ENCODE measurements at regions not wholly inside any gene's neighbourhood (a gene's known extent, or its start where the extent isn't known, plus 50 kb on each side); places are given as distances from the start of the nearest gene placed in this dataset.

DNA sequence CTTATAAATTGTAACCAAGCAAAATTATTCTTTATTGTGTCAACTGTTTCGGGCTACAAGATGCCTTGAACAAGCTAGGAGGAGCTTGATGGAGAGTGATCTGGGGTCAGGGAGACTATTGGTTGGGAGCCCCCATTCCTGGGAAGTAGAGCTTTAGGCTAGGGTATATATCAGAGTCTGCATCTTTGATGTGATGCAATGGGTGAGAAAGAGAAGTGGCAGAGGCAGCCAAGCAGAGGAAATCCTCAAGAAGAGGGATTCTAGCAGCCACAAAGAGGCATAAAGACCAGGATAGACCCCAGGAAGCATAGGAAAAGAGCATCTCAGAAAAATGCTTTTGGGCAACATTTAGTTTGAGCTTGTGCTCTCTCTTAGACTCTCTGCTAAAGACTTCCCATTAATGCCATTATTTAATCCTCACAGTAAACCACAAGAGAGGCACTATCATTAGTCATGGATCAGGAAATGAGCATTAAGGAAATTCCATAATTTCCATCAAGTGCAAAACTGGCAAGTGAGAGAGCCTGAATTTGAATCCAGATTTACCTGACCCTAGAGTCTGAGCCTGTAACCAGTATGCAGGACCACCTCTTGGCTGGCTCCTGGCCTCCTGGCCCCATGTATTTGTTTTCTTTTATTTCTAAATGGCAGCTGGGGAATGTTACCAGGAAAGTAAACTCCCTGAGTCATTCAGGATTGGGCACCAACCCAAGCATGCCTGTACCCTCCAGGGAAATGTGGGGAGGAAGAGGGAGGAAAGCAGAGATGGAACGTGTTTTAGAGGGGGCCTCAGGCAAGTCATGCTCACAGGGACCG lies 118.7 kb downstream of the RPL22L1 start:
- TF ChIP-seq, protein P1, sequence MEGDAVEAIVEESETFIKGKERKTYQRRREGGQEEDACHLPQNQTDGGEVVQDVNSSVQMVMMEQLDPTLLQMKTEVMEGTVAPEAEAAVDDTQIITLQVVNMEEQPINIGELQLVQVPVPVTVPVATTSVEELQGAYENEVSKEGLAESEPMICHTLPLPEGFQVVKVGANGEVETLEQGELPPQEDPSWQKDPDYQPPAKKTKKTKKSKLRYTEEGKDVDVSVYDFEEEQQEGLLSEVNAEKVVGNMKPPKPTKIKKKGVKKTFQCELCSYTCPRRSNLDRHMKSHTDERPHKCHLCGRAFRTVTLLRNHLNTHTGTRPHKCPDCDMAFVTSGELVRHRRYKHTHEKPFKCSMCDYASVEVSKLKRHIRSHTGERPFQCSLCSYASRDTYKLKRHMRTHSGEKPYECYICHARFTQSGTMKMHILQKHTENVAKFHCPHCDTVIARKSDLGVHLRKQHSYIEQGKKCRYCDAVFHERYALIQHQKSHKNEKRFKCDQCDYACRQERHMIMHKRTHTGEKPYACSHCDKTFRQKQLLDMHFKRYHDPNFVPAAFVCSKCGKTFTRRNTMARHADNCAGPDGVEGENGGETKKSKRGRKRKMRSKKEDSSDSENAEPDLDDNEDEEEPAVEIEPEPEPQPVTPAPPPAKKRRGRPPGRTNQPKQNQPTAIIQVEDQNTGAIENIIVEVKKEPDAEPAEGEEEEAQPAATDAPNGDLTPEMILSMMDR (IDR thresholded peaks at IDR 0.05) = no peak
- TF ChIP-seq POLR2AphosphoS5 (IDR thresholded peaks at IDR 0.05; ENCODE audit: low read depth, low read length) (peak; percentile 76; the same call in 1 of the 2 replicates), SIN3A (IDR thresholded peaks at IDR 0.05; ENCODE audit: borderline replicate concordance, insufficient read depth, low read depth, low read length) (no peak), TCF7L2 (IDR thresholded peaks at IDR 0.05; ENCODE audit: low read depth, low read length) (peak; percentile 70)

Data from Panc1 (cell line).